ENCODE measurements at regions not wholly inside any gene's neighbourhood (a gene's known extent, or its start where the extent isn't known, plus 50 kb on each side); places are given as distances from the start of the nearest gene placed in this dataset.

GRCh38 chr13:44855860-44856259 is 133.4 kb downstream of the NUFIP1 start:
- TF ChIP-seq CTCF (IDR thresholded peaks at IDR 0.05; ENCODE audit: low read depth, low read length) (no peak), EZH2phosphoT487 (IDR thresholded peaks at IDR 0.05; ENCODE audit: low read depth) (no peak)
